ENCODE measurements at regions not wholly inside any gene's neighbourhood (a gene's known extent, or its start where the extent isn't known, plus 50 kb on each side); places are given as distances from the start of the nearest gene placed in this dataset.
A peak's percentile ranks its signal among the peaks of the same experiment; 100 is the strongest.

DNA sequence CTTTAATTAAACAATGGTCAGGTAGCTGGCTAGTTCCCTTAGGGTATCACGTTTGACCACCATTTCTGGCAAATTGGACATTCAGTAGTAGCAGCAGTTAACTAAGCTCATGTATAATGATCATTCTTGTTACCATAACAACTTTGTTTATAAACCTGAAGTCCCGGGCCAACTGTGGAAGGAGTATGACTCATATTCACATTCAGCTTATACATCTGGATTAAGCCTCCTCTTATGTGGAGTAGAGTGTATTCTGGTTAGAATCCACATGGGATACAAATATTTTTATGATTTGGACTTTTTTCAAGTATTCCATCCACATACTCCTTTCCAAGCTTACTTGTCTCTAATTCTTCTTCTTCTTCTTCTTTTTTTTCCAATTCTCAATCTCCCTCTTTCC is 70.3 kb upstream of the ZSWIM2 start:
- intact Hi-C loops (cut with micrococcal nuclease) (no loop called here), in situ Hi-C loops (cut with MboI; ENCODE audit: low sequenced_read_pairs) (no loop called here), dilution Hi-C loops (cut with HindIII; ENCODE audit: low sequenced_read_pairs, unreplicated experiment) (no loop called here)
- CTCF ChIA-PET: interaction anchor here (0.5 to 0.7 kb wide), 3 partner anchors 53 to 440 kb away, joined by 3 to 4 read pairs (median 3); no protein-coding TSS in a partner anchor
- no peak overlapping the region for H3K23ac ChIP-seq (ENCODE audit: low read depth, low read length)
- POLR2A ChIA-PET (ENCODE audit: unreplicated experiment): no interaction called here
- ATAC-seq (ENCODE audit: low read depth): peak; percentile 91
- no peak overlapping the region for H3K4ac ChIP-seq (ENCODE audit: low read depth, low read length)
- no peaks in the 10 kb centered on the region for H3K9me1 ChIP-seq (ENCODE audit: insufficient read depth, low read length)
- H2BK15ac ChIP-seq (ENCODE audit: low read depth, low read length): no peak overlapping the region
- H3K9ac ChIP-seq (ENCODE audit: low read depth, low read length): no peak overlapping the region
- H3K27ac ChIP-seq (ENCODE audit: insufficient read depth, low read length): no peak overlapping the region
- H3K27me3 ChIP-seq (ENCODE audit: control insufficient read depth, insufficient read depth, low read length): no peaks in the 10 kb centered on the region
- WGBS, 2 experiments (ENCODE audit: extremely low coverage in 2 of 2, insufficient read length in 1 of 2): no CpG with 5 or more reads among the region's 2 CpGs
- peak; percentile 82 for DNase-seq
- H2BK20ac ChIP-seq (ENCODE audit: low read depth, low read length): no peak overlapping the region
- H3K79me1 ChIP-seq (ENCODE audit: low read depth in 1 of 2, low read length in 2 of 2): no peaks in the 10 kb centered on the region
- no peak overlapping the region for H4K8ac ChIP-seq (ENCODE audit: low read depth in 2 of 2, low read length in 2 of 2)
- H2BK120ac ChIP-seq (ENCODE audit: low read depth, low read length): no peak overlapping the region
- H3K4me1 ChIP-seq (ENCODE audit: control insufficient read depth, insufficient read depth, low read length): no peaks in the 10 kb centered on the region
- no peak overlapping the region for H3K56ac ChIP-seq (ENCODE audit: extremely low read depth, insufficient read depth, low read length)
- no peak overlapping the region for H3K4me2 ChIP-seq (ENCODE audit: low read depth, low read length)
- no peaks in the 10 kb centered on the region for H3K36me3 ChIP-seq (ENCODE audit: control insufficient read depth, insufficient read depth, low read length)
- H4K20me1 ChIP-seq (ENCODE audit: insufficient read depth, low read length): no peaks in the 10 kb centered on the region
- TF ChIP-seq MAZ (IDR thresholded peaks at IDR 0.05; ENCODE audit: borderline replicate concordance, low read depth, low read length) (no peak), FOS (IDR thresholded peaks at IDR 0.05; ENCODE audit: low read depth, low read length) (peak; percentile 79; the same call in 1 of the 2 replicates), POLR2A (IDR thresholded peaks at IDR 0.05; ENCODE audit: low read depth, low read length) (no peak), MAFK (IDR thresholded peaks at IDR 0.05; ENCODE audit: low read depth, low read length) (no peak), CTCF (conservative IDR thresholded peaks at IDR 0.05; ENCODE audit: low read depth, low read length) (no peak), BHLHE40 (IDR thresholded peaks at IDR 0.05; ENCODE audit: low read depth, low read length) (0 out of 2 replicates have a peak, but pooled peaks have one; percentile 34)
- H4K5ac ChIP-seq (ENCODE audit: low read depth, low read length): no peak overlapping the region
- H2AK5ac ChIP-seq (ENCODE audit: low read depth, low read length): no peak overlapping the region
- no peak overlapping the region for H3K14ac ChIP-seq (replicated peaks; ENCODE audit: low read depth, low read length)
- H2BK5ac ChIP-seq (ENCODE audit: low read depth, low read length, poor library complexity, severe bottlenecking): no peak overlapping the region
- H3K4me3 ChIP-seq (ENCODE audit: insufficient read depth, low read depth, low read length): no peak overlapping the region
- no peak overlapping the region for H2AFZ ChIP-seq (replicated peaks; ENCODE audit: low read length, poor library complexity)
- no peak overlapping the region for H4K91ac ChIP-seq (ENCODE audit: insufficient read depth, low read depth, low read length)
- no TSS peak for BruUV-seq (replicated peaks)
- no peak overlapping the region for H3K18ac ChIP-seq (ENCODE audit: low read depth, low read length)
- H3K9me3 ChIP-seq (ENCODE audit: control insufficient read depth, insufficient read depth, low read length): no peaks in the 10 kb centered on the region
- H2AK9ac ChIP-seq (replicated peaks; ENCODE audit: low read depth, low read length, poor library complexity): no peak overlapping the region
